Ishikawa (cell line): ENCODE measurements at regions not wholly inside any gene's neighbourhood (a gene's known extent, or its start where the extent isn't known, plus 50 kb on each side); places are given as distances from the start of the nearest gene placed in this dataset.

Experiments used
- CREB1 ChIP-seq: IDR thresholded peaks from 2 replicates; pipeline ENCODE4 v1.6.1; 2012; ENCODE audit warnings: low read depth
- EGR1 ChIP-seq: IDR thresholded peaks from 2 replicates; pipeline ENCODE4 v1.6.1; 2012

GRCh38 chr13:38024431-38024830 lies 154.9 kb upstream of the TRPC4 start:
- TF ChIP-seq EGR1 (no peak), CREB1 (no peak)
